ENCODE measurements at regions not wholly inside any gene's neighbourhood (a gene's known extent, or its start where the extent isn't known, plus 50 kb on each side); places are given as distances from the start of the nearest gene placed in this dataset.
"Not testable (repeated sequence)": the region's sequence is repeated elsewhere in the genome, so short reads cannot be mapped to it uniquely, and the experiment has no call there.

- no peak overlapping the region for H3K4me3 ChIP-seq
- no peak overlapping the region for H3K27ac ChIP-seq
Measured at GRCh38 chr4:147217655-147218054, 263.2 kb upstream of the EDNRA start.

- Histone ChIP-seq H3K27ac (no peak overlapping the region), H3K4me3 (no peak overlapping the region)
Measured at GRCh38 chr4:147219145-147219544, 261.8 kb upstream of the EDNRA start.

GRCh38 chr4:147220833-147221232 is 260.1 kb upstream of the EDNRA start:
- no peak overlapping the region for H3K27ac ChIP-seq
- H3K4me3 ChIP-seq: no peak overlapping the region

GRCh38 chr4:147222906-147223305 is 258.0 kb upstream of the EDNRA start:
- Histone ChIP-seq H3K4me3 (no peak overlapping the region), H3K27ac (no peak overlapping the region)

GRCh38 chr4:147223576-147223975 is 257.3 kb upstream of the EDNRA start:
- no peak overlapping the region for H3K27ac ChIP-seq

GRCh38 chr4:147236806-147237205 is 244.1 kb upstream of the EDNRA start:
- Histone ChIP-seq H3K4me3 (no peak overlapping the region), H3K27ac (no peak overlapping the region)

More at GRCh38 chr4:147223576-147223975, 257.3 kb upstream of the EDNRA start:
- H3K4me3 ChIP-seq: no peak overlapping the region

GRCh38 chr4:147244786-147245185 is 236.1 kb upstream of the EDNRA start:
- no peak overlapping the region for H3K4me3 ChIP-seq
- H3K27ac ChIP-seq: no peak overlapping the region

- H3K27ac ChIP-seq: no peak overlapping the region
- H3K4me3 ChIP-seq: no peak overlapping the region
Measured at GRCh38 chr4:147246096-147246495, 234.8 kb upstream of the EDNRA start.

- not testable (repeated sequence) for H3K4me3 ChIP-seq, H3K27ac ChIP-seq
Measured at GRCh38 chr4:147246528-147246927, 234.4 kb upstream of the EDNRA start.

GRCh38 chr4:147247579-147247978 is 233.3 kb upstream of the EDNRA start:
- Histone ChIP-seq H3K27ac (no peak overlapping the region), H3K4me3 (no peak overlapping the region)

GRCh38 chr4:147250062-147250461 is 230.8 kb upstream of the EDNRA start:
- H3K4me3 ChIP-seq: no peak overlapping the region
- H3K27ac ChIP-seq: no peak overlapping the region

- not testable (repeated sequence) for H3K4me3 ChIP-seq, H3K27ac ChIP-seq
Measured at GRCh38 chr4:147255268-147255667, 225.6 kb upstream of the EDNRA start.

- H3K4me3 ChIP-seq, H3K27ac ChIP-seq: not testable (repeated sequence)
Measured at GRCh38 chr4:147259271-147259670, 221.6 kb upstream of the EDNRA start.

GRCh38 chr4:147284256-147284835 is 196.6 kb upstream of the EDNRA start:
- H3K4me3 ChIP-seq: no peak overlapping the region
- no peak overlapping the region for H3K27ac ChIP-seq

GRCh38 chr4:147284935-147285334 is 196.0 kb upstream of the EDNRA start:
- no peak overlapping the region for H3K4me3 ChIP-seq
- no peak overlapping the region for H3K27ac ChIP-seq

GRCh38 chr4:147285751-147286150 is 195.1 kb upstream of the EDNRA start:
- H3K4me3 ChIP-seq: no peak overlapping the region
- H3K27ac ChIP-seq: no peak overlapping the region

- no peak overlapping the region for H3K4me3 ChIP-seq
- H3K27ac ChIP-seq: no peak overlapping the region
Measured at GRCh38 chr4:147286846-147287587, 193.9 kb upstream of the EDNRA start.

GRCh38 chr4:147287588-147287890 is 193.4 kb upstream of the EDNRA start:
- Histone ChIP-seq H3K4me3 (no peak overlapping the region), H3K27ac (no peak overlapping the region)

- Histone ChIP-seq H3K4me3 (no peak overlapping the region), H3K27ac (no peak overlapping the region)
Measured at GRCh38 chr4:147288512-147288911, 192.4 kb upstream of the EDNRA start.

- Histone ChIP-seq H3K27ac (no peak overlapping the region), H3K4me3 (no peak overlapping the region)
Measured at GRCh38 chr4:147289181-147289580, 191.7 kb upstream of the EDNRA start.

- H3K27ac ChIP-seq, H3K4me3 ChIP-seq: not testable (repeated sequence)
Measured at GRCh38 chr4:147292604-147293313, 188.1 kb upstream of the EDNRA start.

All from skin epidermis (tissue), 12 donors.